ENCODE measurements at regions not wholly inside any gene's neighbourhood (a gene's known extent, or its start where the extent isn't known, plus 50 kb on each side); places are given as distances from the start of the nearest gene placed in this dataset.
A peak's percentile ranks its signal among the peaks of the same experiment; 100 is the strongest.

- TF ChIP-seq ZNF425 (CRISPR knock-in tag; conservative IDR thresholded peaks at IDR 0.05): no peak
Observed at GRCh38 chr6:79776076-79776475, 144.9 kb downstream of the SH3BGRL2 start (continued).

- Mint-ChIP-seq H3K27me3 (ENCODE audit: low read depth) (peaks cover 4% of the 10 kb centered on the region), H3K4me3 (no peak overlapping the region), H3K4me1 (peaks cover 7% of the 10 kb centered on the region), H3K36me3 (no peaks in the 10 kb centered on the region), H3K27ac (no peak overlapping the region), H3K9me3 (no peaks in the 10 kb centered on the region)
- TF ChIP-seq NR3C1 (CRISPR knock-in tag; conservative IDR thresholded peaks at IDR 0.05; ENCODE audit: low read depth): no peak
- TF ChIP-seq IRF2 (CRISPR knock-in tag; IDR thresholded peaks at IDR 0.05; ENCODE audit: borderline replicate concordance, low read depth): no peak
- no peak for TF ChIP-seq SP1 (CRISPR knock-in tag; conservative IDR thresholded peaks at IDR 0.05)
- TF ChIP-seq ZNF416 (CRISPR knock-in tag; IDR thresholded peaks at IDR 0.05): no peak
- TF ChIP-seq ZNF317 (CRISPR knock-in tag; IDR thresholded peaks at IDR 0.05; ENCODE audit: borderline replicate concordance, low read depth): no peak
- POLR2A ChIA-PET: no interaction called here
- CTCF ChIA-PET: interaction anchor here (1.8 kb wide), 1 partner anchor 94 kb away, joined by 8 read pairs; no protein-coding TSS in a partner anchor
- DNase-seq (ENCODE audit: low spot score) (no peak), ATAC-seq (no peak)
Observed at GRCh38 chr6:79775222-79775621, 144.1 kb downstream of the SH3BGRL2 start.

- DNase-seq (ENCODE audit: low spot score) (no peak), ATAC-seq (no peak)
- ChIA-PET CTCF (interaction anchor here (1.6 to 2.8 kb wide), 2 partner anchors 14 to 104 kb away, joined by 5 to 23 read pairs; no protein-coding TSS in a partner anchor), POLR2A (no interaction called here)
- Mint-ChIP-seq H3K36me3 (peaks cover 9% of the 10 kb centered on the region), H3K27me3 (ENCODE audit: low read depth) (no peaks in the 10 kb centered on the region), H3K27ac (no peak overlapping the region), H3K4me3 (no peak overlapping the region), H3K9me3 (peaks cover 42% of the 10 kb centered on the region), H3K4me1 (no peaks in the 10 kb centered on the region)
- TF ChIP-seq E2F5 (CRISPR knock-in tag; IDR thresholded peaks at IDR 0.05) (no peak), SMAD3 (CRISPR knock-in tag; IDR thresholded peaks at IDR 0.05; ENCODE audit: borderline replicate concordance) (no peak), MAX (CRISPR knock-in tag; IDR thresholded peaks at IDR 0.05) (no peak)
Observed at GRCh38 chr6:79764747-79765146, 133.6 kb downstream of the SH3BGRL2 start.

- Mint-ChIP-seq H3K4me3 (no peak overlapping the region), H3K27ac (no peak overlapping the region), H3K36me3 (peaks cover 4% of the 10 kb centered on the region), H3K27me3 (ENCODE audit: low read depth) (no peaks in the 10 kb centered on the region), H3K9me3 (peaks cover 29% of the 10 kb centered on the region), H3K4me1 (no peaks in the 10 kb centered on the region)
- ATAC-seq: no peak
- CTCF ChIA-PET: interaction anchor here (1.1 to 2.8 kb wide), 7 partner anchors 9 to 332 kb away, joined by 3 to 23 read pairs (median 4); no protein-coding TSS in a partner anchor
- DNase-seq (ENCODE audit: low spot score): no peak
- TF ChIP-seq TCF7 (CRISPR knock-in tag; IDR thresholded peaks at IDR 0.05; ENCODE audit: low read depth): no peak
- no peak for TF ChIP-seq ZNF121 (CRISPR knock-in tag; IDR thresholded peaks at IDR 0.05)
- TF ChIP-seq NFATC4 (CRISPR knock-in tag; IDR thresholded peaks at IDR 0.05): no peak
- POLR2A ChIA-PET: no interaction called here
Observed at GRCh38 chr6:79763301-79763700, 132.2 kb downstream of the SH3BGRL2 start.

GRCh38 chr6:79762370-79762769, 131.2 kb downstream of the SH3BGRL2 start:
- Mint-ChIP-seq H3K27me3 (ENCODE audit: low read depth) (no peaks in the 10 kb centered on the region), H3K9me3 (peaks cover 23% of the 10 kb centered on the region), H3K4me1 (no peaks in the 10 kb centered on the region), H3K27ac (no peak overlapping the region), H3K36me3 (no peaks in the 10 kb centered on the region), H3K4me3 (no peak overlapping the region)
- POLR2A ChIA-PET: no interaction called here
- no peak for DNase-seq (ENCODE audit: low spot score)
- peak; percentile 80 for ATAC-seq
- CTCF ChIA-PET: interaction anchor here (0.8 to 2.8 kb wide), 17 partner anchors 9 to 331 kb away, joined by 3 to 23 read pairs (median 4); no protein-coding TSS in a partner anchor
- TF ChIP-seq FOXJ3 (CRISPR knock-in tag; IDR thresholded peaks at IDR 0.05; ENCODE audit: borderline replicate concordance): no peak
- no peak for TF ChIP-seq USF2 (CRISPR knock-in tag; IDR thresholded peaks at IDR 0.05)
- no peak for TF ChIP-seq SMAD4 (CRISPR knock-in tag; IDR thresholded peaks at IDR 0.05)
- TF ChIP-seq SOX15 (CRISPR knock-in tag; IDR thresholded peaks at IDR 0.05): no peak
- no peak for TF ChIP-seq ZNF532 (CRISPR knock-in tag; IDR thresholded peaks at IDR 0.05; ENCODE audit: borderline replicate concordance)
- TF ChIP-seq TEAD1 (CRISPR knock-in tag; IDR thresholded peaks at IDR 0.05): no peak
